Activated CD8-positive, alpha-beta memory T cell treated with anti-CD3 and anti-CD28 coated beads for 24 hours (primary cell): ENCODE measurements at regions not wholly inside any gene's neighbourhood (a gene's known extent, or its start where the extent isn't known, plus 50 kb on each side); places are given as distances from the start of the nearest gene placed in this dataset.
A peak's percentile ranks its signal among the peaks of the same experiment; 100 is the strongest.

Experiments
- DNase-seq: peaks from one replicate; pipeline ENCODE4 v3.0.0-alpha.2; 2020

DNA sequence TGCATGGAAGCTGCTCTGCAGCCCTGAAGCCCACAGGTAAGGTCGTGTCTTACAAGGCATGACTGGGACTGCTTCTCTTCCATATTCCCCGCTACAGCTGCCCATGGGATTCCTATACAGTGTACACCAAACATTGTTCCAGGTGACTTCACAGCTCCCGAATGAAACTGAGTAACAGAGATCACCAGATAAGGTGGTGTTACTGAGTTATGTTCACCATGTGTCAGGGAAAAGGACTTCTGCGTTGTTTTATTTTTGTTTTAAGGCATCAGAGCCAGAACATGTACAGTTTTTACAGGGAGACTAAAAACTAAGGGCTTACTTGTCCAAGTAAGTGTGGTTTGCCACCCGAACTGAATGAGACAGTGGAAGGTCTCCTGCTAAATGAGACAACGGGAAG is 138.3 kb downstream of the CD83 start:
- no peak for DNase-seq

DNA sequence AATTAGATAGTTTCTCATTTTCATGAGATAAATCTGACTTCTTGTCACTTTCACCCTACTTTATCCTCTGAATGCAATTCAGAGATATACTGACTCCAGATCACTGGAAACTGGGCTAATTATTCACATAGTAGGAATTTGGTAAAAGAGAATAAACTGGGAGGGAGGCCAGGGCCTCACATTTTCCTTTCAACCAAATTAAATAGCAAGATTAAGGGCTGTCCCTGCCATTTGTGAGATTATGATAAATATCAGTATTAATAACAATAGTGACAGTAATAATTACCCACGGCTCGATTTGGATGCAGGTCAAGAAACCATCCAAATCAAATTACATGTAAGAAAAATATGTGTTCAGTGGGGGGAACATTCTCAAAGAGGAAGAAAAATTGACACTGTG is 140.5 kb downstream of the CD83 start:
- no peak for DNase-seq

DNA sequence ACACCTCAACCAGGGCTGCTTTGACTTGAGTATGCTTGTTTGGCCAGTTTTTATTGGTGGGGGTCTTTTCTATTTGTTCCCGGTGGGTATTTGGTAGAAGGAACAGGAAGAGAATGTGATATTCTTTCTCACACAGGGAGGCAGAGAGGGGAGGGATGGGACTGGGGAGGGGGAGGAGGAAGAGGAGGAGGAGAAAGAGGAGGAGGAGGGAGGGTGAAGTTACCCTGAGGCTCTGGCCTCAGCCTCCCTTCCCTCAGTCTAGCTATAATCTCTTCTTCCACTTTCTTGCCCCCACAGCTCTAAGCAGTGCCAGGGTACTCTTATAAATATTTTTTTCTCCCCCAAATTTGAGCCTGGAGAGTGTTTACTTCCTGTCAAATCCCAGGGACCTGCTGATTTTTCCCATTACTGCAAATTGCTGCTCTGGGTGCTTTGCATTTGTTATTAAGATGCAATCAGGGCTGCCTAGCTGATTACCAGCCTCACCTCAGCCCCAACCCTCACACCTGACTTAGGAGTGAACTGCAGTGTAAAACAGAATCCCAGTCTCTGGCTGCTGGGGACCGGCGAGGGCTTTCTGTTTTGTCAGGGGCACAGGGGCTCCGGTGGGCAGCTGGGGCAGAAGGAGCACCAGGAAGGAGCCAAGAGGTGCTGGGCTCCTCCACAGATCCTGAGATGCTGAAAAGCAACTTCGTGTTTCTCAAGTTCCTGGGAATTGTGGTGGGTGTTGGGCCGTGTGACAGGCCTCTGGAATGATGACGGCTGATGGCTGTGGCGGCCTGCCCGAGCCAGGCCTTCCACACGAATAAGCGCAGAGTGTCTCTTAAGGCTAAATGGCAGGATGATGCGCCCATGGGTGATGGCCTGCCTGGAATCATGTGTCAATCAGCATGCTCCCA is 141.4 kb downstream of the CD83 start:
- DNase-seq: no peak

DNA sequence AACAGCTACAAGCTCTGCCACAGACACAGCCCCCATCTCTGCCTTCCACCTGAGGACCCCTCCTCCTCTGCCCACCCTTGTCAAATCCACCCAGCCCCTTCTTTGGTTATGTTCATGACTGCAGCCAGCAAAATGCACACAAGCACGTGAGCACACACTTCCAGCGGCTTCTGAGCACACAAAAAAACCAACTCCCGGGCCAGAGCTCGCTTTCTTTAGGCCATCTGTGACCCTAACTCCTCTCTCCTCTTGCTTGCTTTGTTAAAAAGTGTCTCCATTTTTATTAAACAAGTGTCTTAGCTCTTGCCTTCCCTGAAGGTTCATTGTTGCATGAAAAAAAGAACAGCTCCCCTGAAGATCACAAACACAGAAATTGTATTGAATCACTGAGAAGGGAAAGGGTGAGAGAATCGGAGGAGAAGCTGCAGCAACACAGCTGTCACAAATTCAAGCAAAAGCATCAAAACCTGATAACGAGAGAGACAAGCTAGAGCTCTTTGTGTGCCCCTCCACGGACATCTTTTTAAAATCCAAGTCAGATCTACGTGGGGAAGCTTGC is 142.1 kb downstream of the CD83 start:
- no peak for DNase-seq

DNA sequence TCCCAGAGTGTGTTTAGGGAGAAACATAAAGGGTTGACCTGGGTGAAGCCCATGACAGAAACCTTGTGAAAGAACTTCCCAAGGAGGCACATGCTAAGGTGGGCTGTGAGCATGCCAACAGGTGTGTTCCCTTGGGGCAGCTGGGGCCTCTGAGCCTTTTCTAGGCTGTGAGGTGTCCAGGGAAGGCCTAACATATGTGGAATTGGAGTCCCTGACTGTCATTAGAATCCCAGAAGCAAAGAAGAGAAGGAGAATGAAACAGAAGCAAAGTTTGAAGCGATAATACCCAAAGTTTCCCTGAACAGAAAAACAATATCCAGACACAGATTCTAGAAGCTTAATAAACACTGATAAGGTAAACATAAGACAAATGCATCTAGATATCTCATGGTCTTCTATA is 143.3 kb downstream of the CD83 start:
- no peak for DNase-seq

DNA sequence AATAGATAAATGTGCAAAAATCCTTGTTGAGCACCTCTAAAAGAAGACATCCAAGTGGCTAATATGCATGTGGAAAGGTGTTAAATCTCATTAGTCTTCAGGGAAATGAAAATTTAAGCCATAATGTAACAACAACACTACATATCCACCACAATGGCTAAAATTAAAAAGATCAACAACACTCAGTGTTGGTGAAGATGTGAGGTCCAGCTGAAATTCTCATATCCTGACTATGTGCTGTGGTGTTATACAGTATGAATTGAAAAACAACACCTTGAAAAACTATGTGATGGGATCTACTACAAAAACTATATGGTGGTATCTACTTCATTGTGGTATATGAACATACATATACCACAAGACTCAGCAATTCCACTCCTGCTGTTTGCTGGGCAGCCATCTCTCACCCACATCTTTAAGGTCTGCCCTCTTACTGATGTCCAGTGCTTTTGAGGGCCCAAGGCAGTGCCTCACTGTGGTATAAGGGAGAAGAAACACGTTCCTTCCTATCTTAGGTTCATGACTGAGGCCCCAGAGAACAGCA is 146.4 kb downstream of the CD83 start:
- no peak for DNase-seq

DNA sequence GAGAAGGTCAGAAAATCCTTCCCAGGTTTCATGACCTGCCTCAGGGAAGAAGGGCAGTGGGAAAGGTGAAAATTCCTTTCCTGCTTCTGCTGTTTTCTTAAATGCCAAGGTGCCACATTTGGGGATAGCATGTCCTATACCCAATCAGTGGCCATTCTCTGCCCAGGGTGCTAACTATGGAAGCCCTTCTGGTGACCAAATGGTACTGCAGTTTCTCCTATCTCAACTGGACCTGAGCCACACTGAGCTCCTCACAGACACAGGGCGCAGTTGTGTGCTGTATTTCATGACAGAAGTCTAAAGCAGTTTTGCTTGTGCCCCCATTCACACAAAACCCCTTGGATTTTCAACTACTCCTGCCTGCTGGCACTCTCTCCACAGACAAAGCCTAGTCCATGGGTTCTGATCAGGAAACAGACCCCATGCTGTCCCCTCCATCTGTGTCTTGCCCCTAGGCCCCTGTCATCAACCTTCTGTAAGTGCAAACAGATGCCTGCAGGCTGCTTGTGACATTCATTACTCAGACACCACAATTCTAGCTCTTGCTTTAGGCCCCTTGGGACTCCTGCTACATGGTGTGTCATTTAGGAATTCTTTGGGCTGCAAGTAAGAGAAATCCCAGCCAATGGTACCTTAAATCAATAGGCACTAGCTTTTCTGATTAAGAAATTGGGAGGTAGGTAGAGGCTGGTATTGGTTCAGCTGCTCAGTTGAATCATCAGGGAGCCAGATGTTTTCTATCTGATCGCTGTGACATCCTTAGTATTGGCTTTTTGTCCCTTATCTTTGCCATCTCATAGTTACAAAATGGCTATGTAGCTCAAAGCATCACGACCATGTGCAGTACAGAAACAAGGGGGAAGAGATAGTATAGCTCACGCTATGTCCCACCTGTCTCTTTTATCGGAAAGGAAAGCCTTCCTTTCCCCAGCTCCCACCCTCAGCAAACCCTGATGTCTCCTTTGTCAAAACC is 147.8 kb downstream of the CD83 start:
- DNase-seq: no peak

DNA sequence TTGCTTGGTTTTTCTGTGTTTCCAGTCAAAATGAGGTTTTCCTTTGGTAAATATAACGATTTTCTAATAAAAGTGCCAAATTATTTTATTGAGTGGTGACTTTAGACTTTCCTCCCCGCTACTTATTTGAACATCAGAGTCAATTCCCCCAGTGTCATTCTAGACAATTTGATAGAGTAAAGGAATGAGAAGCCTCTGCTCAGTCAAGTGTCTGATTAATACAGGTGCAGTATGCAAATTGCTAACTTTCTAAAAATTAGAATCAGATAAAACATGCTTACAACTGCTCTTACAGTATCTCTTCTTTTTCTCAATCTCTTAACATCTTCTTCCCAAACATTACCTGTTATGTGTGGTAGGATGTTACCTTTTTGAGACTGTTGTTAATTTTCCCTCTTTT is 148.7 kb downstream of the CD83 start:
- no peak for DNase-seq

DNA sequence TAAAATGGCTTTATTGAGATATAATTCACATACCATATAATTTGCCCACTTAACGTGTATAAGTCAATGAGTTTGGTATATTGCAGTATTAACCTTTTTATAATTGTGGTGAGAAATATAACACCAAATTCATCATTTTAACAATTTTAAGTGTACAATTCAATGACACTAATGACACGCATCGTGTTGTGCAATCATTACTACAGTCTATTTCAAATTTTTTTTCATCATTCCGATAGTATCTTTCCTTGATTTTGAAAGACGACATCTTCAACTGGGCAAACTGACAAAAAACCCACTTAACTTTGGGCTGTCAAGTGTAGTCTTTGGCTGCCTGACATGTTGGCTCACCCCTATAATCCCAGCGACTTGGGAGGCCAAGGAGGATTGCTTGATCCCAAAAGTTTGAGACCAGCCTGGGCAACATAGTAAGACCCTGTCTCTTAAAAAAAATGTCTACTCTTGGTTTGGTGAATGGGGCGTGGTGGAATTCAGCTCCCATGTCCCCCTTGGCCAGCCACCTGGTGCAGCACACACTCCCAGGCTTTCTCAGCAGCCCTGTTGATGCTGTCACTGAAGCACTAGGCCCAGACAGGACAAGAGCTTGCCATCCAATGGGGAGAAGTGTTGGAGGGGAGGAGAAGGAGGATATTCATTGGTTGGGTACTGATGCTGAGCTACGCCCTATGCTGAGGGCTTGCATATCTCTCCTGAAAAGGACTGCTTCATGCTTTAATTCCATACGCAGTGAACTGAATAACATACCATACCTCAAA is 150.5 kb downstream of the CD83 start:
- no peak for DNase-seq

DNA sequence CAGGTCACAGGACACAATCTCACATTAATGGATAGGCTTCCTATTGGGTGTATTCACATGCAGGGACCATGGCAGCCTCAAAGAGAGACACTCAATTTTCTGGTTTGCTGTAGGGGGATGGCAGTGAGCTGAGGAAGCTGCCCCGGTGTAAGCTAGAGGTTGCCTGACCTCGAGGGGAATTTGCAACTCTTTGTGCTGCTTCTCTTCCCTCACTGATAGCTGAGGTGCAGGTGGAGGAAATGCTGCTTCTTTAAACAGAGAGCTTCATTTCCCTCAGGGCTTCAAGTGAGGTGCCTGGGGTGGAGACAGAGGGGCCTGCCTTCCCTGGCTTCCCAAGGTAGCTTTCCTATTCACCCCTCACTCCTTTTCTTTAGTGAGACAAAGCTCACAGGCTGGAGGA is 151.9 kb downstream of the CD83 start:
- DNase-seq: no peak

DNA sequence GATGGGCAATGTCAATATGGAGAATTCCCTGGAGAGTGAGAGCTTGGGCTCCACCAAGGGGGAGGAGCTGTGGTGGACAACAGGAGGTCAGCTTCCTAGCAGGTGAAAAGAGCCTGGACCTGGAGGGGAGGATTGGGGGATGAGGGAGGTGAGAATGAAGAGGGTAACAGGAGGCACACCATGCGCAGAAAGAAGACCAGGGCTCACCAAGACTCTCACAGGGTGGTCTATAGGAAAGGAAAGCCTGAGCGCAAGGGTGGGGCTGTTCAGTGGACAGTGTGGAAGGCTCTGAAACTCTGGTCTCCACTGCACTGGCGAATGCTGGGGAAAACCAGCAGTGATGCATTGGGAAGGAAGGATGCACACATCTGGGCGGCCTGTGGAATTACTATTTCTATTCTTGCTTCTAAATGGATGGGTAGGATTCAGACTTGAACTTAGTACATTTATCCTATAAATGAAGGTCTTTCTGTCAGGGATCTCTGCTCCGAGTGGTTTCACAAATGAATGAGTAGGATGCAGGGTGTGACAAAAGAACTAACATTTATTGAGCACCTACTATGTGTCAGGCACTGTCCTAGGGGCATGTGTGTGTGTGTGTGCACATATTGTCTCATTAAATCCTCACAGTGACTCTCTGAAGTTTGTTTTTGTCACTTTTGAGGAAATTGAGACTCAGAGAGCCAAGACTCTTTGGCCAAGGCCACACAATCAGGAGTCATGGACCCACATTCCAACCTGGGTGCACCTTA is 152.7 kb downstream of the CD83 start:
- no peak for DNase-seq

DNA sequence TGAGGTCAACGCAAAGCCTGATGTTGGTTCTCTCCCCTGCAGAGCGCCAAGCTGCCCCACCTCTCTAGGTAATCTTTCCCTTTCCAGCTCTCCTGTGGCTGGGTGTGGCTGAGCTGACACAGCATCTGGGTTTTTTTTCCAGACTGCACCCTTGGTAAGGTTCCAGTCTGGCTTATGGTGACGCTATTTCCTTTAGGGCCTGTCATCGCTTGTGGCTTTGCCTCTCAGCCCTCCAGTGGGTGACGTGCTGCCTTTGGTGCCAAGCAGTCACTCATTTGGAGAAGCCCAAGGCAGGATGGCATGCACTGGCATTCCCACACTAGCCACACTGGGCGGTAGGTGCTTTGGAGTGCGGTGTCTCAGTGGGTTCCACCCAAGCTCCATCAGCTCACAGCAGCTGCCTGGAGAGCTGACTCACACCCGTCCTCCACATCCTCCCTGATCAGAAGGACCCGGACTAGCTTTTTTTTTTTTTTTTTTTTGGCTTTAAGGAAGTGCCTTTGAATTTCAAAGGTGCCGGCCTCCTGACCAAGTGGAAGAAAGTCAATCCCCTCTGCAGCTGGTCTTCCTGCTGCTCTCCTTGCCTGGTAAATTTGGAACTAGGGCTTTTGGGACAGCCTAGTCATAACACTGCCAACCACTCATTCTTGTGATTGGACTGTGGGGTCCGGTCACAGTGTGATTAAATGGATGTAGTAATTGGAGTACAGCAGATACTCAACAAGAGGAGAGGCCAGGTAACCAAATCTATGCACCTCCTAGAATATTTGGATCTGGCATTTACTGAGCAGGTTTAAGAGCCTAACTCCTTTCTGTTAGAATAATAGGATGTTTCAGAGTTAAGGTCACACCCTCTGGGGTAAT is 153.6 kb downstream of the CD83 start:
- DNase-seq: peak; percentile 66

DNA sequence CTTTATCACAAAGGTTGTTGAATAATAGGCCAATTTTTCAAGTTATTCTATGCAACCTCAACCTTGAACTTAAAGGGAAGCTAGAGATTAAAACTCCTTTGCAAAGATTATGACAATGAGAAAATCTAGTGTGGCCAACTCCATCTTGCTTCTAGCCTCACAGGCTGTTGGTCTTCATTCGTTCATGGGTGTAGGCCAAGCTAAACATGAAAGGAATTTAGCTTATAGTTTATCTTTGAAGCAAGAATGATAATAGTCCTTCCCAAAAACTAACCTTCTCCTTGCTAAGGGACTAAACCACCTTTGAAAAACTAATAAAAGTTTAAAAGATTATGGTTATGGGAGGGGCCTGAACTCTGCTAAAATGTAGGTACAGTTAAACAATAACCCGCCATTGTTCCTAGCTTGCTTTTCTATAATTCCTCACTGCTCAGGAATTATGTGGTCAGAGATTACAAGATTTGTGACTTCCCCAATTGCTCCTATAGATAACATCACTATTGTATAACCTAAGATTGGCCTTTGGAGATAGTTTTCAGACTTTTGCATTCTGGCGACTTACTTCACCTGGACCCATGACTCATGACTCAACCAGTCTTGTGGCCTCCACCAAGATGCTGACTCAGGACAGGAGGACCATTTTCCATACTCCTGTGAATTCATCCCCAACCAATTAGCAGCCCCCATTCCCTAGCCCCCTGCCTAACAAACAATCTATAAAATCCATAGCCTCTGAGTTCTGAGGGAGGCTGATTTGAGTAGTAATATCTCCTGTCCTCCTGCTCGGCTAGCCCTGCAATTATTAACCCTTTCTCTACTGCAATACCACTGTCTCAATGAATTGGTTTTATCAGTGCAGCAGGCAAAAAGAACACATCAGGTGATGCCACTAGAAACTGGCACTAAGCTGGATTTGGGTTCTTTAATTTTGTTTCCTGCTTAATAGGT is 154.5 kb downstream of the CD83 start:
- DNase-seq: no peak

DNA sequence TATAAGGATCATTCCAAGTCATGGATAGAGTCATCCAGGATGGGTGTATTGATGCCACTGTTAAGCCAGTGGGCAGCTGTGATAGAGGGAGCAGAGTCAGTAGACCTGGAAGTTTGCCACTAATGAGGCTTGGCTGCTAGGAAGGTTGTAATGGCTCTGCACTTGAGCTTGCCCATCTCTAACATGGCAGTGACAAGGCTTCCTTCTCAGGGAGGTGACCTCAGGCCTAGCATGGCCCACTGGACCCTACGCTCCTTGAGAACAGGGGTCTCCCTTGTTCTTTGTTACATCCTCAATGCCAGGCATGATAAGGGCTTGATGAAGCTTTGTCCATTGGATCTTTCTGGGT is 155.1 kb downstream of the CD83 start:
- DNase-seq: peak; percentile 38

DNA sequence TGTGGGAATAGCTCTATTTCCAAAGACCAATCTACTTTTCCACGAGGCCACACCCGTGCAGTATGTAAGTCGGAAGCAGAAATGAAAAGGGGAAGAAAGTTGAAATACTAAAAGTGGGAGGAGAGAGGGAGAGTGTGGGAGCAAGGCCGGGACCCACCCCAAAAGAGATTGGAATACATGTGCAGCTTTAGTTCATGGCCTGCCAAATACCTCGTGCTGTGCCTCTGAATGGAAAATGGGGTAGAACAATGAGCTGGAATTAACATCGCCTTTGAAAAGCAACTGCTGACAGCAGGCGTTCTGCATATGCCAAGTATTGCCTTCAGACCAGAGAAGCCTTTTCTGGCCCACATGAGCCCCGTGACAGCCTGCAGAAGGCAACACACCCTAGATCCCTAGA is 155.6 kb downstream of the CD83 start:
- no peak for DNase-seq

DNA sequence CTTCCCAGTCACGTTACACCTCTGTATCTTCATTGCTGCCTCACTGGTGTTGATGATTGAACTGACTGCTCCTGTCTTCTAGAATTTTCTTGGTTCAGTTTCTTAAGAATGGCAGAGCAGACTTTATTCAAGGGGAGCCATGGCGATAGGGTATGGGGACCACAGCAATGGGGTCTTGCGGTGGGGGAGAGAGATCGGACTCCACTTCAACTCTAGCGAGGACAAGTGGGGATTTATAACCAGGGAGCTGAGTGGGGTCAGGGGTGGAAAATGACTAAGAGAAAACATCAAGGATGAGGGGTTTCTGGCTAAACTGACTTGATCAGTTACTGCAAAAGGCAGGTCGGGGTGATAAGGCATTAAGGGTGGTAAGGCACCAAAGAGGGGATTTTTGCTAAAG is 156.4 kb downstream of the CD83 start:
- peak; percentile 19 for DNase-seq

DNA sequence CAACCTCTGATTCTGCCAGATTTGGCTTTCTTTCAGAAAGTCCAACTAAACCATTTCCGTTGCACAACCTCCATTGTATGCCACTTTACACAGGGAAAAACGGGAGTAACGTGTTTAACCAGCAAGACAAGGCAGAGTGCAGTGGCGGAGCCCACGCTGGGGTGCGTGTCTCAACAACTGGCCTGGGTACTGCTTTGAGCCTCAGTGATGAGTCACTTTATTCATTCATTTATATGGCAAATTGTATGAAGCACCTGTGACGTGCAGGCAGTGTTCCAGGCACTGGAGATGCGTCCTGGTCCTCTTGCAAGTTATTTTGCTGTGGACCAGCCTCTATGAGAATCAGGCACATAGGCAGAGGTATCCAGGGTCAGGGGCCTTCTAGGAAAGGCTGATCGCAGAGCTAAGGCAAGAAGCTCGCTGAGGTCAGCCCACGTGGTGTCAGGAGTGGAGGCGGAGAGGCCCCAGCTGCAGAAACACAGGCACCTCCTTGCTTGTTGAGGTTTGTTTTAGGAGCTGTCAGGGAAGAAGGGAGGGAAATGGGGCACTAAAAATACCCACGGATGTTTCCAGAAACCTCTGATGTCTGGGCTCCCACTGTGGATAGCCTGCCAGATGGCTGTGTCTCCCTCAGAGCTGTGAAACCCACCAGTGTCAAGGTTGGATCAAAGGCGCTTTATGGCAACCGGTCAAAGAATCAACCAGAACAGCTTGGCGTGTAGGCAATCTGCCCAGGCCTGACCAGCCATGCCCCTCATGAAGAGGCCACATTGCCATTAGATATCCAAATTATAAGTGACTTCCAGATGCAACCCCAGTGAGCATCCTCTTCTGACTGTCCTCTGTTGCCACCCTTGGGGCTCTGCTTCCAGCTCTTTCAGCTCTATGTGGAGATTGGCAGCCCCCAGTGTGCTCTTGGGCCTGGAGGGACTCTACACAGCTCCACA is 157.2 kb downstream of the CD83 start:
- DNase-seq: peak; percentile 53

DNA sequence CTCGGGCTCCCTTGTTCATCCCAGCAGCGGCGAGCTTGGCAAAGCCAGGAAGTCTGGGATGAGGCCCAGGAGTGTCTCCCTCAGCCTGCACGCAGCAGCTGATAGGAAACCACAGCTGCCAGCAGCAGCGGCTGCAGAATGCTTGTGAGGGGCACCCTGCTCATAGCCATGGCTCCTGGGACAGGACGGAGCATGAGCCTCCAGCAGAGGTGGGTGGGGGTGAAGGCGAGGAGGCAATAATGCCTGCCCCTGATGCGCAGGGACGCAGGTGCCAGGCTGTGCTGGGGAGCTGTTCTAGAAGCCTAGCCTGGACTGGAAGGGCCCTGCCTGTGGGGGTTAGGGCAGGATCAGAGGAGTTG is 157.9 kb downstream of the CD83 start:
- DNase-seq: peak; percentile 57
